GM12891 (cell line): ENCODE measurements at regions not wholly inside any gene's neighbourhood (a gene's known extent, or its start where the extent isn't known, plus 50 kb on each side); places are given as distances from the start of the nearest gene placed in this dataset.

Source experiments
- DNase-seq: peaks from one replicate; pipeline ENCODE4 v3.0.0; 2011; ENCODE audit warnings: low spot score; ENCODE audit not compliant: insufficient read length
- FAIRE-seq: peaks from 2 replicates; lab custom pipeline; 2011; peaks lifted over from hg19 to GRCh38; lab: Jason Lieb, UNC
- PAX5 ChIP-seq: IDR thresholded peaks from 2 replicates; pipeline ENCODE4 v1.6.1; 2011; ENCODE audit warnings: low read length, moderate library complexity, mild to moderate bottlenecking; ENCODE audit not compliant: insufficient read depth, severe bottlenecking
- POLR2A ChIP-seq: IDR thresholded peaks from 2 replicates; pipeline ENCODE4 v1.6.1; 2011; ENCODE audit warnings: low read depth, low read length, control low read depth
- POLR2AphosphoS5 ChIP-seq: IDR thresholded peaks from 2 replicates; pipeline ENCODE4 v1.6.1; 2011; ENCODE audit warnings: low read depth, low read length, control low read depth
- POU2F2 ChIP-seq: IDR thresholded peaks from 2 replicates; pipeline ENCODE4 v1.6.1; 2011; ENCODE audit warnings: low read depth, mild to moderate bottlenecking, control low read depth, low read length, moderate library complexity
- SPI1 ChIP-seq: IDR thresholded peaks from 2 replicates; pipeline ENCODE4 v1.6.1; 2011; ENCODE audit warnings: low read depth, low read length, control low read depth
- TAF1 ChIP-seq: IDR thresholded peaks from 2 replicates; pipeline ENCODE4 v1.6.1; 2011; ENCODE audit warnings: low read depth, low read length, control low read depth

GRCh38 chr7:41007351-41007751 is 695.5 kb downstream of the INHBA start:
- no peak for FAIRE-seq
- DNase-seq = no peak
- TF ChIP-seq POLR2AphosphoS5 (no peak), POLR2A (no peak), POU2F2 (no peak), PAX5 (no peak), TAF1 (no peak), SPI1 (no peak)

GRCh38 chr7:41006306-41006995 is 696.4 kb downstream of the INHBA start:
- no peak for FAIRE-seq
- TF ChIP-seq POLR2AphosphoS5 (no peak), PAX5 (no peak), SPI1 (no peak), TAF1 (no peak), POLR2A (no peak), POU2F2 (no peak)
- no peak for DNase-seq

GRCh38 chr7:41005374-41005901 is 697.5 kb downstream of the INHBA start:
- no peak for FAIRE-seq
- no peak for DNase-seq
- TF ChIP-seq PAX5 (no peak), TAF1 (no peak), POLR2A (no peak), POU2F2 (no peak), POLR2AphosphoS5 (no peak), SPI1 (no peak)

- no peak for FAIRE-seq
- TF ChIP-seq PAX5 (no peak), POLR2A (no peak), SPI1 (no peak), TAF1 (no peak), POLR2AphosphoS5 (no peak), POU2F2 (no peak)
- DNase-seq = no peak
Measured at GRCh38 chr7:41003977-41004376, 698.9 kb downstream of the INHBA start.

- TF ChIP-seq PAX5 (no peak), TAF1 (no peak), POLR2AphosphoS5 (no peak), POU2F2 (no peak), SPI1 (no peak), POLR2A (no peak)
- FAIRE-seq = no peak
- DNase-seq = no peak
Measured at GRCh38 chr7:41003611-41003940, 699.3 kb downstream of the INHBA start.

GRCh38 chr7:41002741-41003610 is 699.9 kb downstream of the INHBA start:
- FAIRE-seq (peak; percentile 51), DNase-seq (no peak)

GRCh38 chr7:41000042-41000441 is 702.8 kb downstream of the INHBA start:
- no peak for TF ChIP-seq PAX5
- no peak for TF ChIP-seq POU2F2
- TF ChIP-seq POLR2AphosphoS5 = no peak
- no peak for TF ChIP-seq TAF1
- DNase-seq (no peak), FAIRE-seq (no peak)

More at GRCh38 chr7:41002741-41003610, 699.9 kb downstream of the INHBA start:
- TF ChIP-seq PAX5 (no peak), POLR2AphosphoS5 (no peak), TAF1 (no peak), POU2F2 (no peak)

- no peak for DNase-seq
- TF ChIP-seq PAX5 (no peak), POLR2A (no peak), POLR2AphosphoS5 (no peak), TAF1 (no peak), POU2F2 (no peak)
- no peak for FAIRE-seq
Measured at GRCh38 chr7:40996233-40996677, 706.6 kb downstream of the INHBA start.

- no peak for DNase-seq
- FAIRE-seq = no peak
- TF ChIP-seq PAX5 = no peak
- no peak for TF ChIP-seq POLR2AphosphoS5
- TF ChIP-seq POLR2A = no peak
- no peak for TF ChIP-seq SPI1
- TF ChIP-seq POU2F2 = no peak
- TF ChIP-seq TAF1 = no peak
Measured at GRCh38 chr7:40990841-40991240, 712.0 kb downstream of the INHBA start.
